Activated CD8-positive, alpha-beta T cell treated with anti-CD3 and anti-CD28 coated beads for 36 hours (primary cell): ENCODE measurements at regions not wholly inside any gene's neighbourhood (a gene's known extent, or its start where the extent isn't known, plus 50 kb on each side); places are given as distances from the start of the nearest gene placed in this dataset.
A peak's percentile ranks its signal among the peaks of the same experiment; 100 is the strongest.

Source experiments
- ATAC-seq: fragments of 200-7000 bp; cut with Tn5 transposase; one replicate; pipeline ENCODE4 v1.10.0; 2021; ENCODE audit warnings: mild to moderate bottlenecking, moderate library complexity
- CTCF ChIA-PET: fragments of 350-600 bp; sonication (Branson Sonifier 250); formaldehyde crosslinking; loops from one replicate; lab custom pipeline; 2021; ENCODE audit warnings: antibody characterized with exemption; lab: Charles Lee
- POLR2A ChIA-PET: fragments of 350-600 bp; sonication (Branson Sonifier 250); formaldehyde crosslinking; loops from one replicate; lab custom pipeline; 2021; ENCODE audit warnings: antibody characterized with exemption; lab: Charles Lee
- DNase-seq: peaks from one replicate; pipeline ENCODE4 v3.0.0-alpha.2; 2020
- H3K27ac Mint-ChIP-seq: one replicate; pipeline ENCODE4 v1.8.0; 2021; ENCODE audit warnings: mild to moderate bottlenecking, mixed read lengths
- H3K27me3 Mint-ChIP-seq: one replicate; pipeline ENCODE4 v1.8.0; 2021; ENCODE audit warnings: mixed read lengths
- H3K36me3 Mint-ChIP-seq: one replicate; pipeline ENCODE4 v1.8.0; 2021; ENCODE audit warnings: low read depth, mixed read lengths
- H3K4me1 Mint-ChIP-seq: one replicate; pipeline ENCODE4 v1.8.0; 2021; ENCODE audit warnings: low read depth, mixed read lengths
- H3K4me3 Mint-ChIP-seq: one replicate; pipeline ENCODE4 v1.8.0; 2021; ENCODE audit warnings: mild to moderate bottlenecking, moderate library complexity, mixed read lengths
- H3K9me3 Mint-ChIP-seq: one replicate; pipeline ENCODE4 v1.8.0; 2021; ENCODE audit warnings: mixed read lengths
- intact Hi-C: fragments of 100-400 bp; cut with micrococcal nuclease; formaldehyde crosslinking; loops from one replicate; pipeline ENCODE4 v1.10.0; 2022
- TF ChIP-seq, protein P1 (sequence below): fragments of 200-600 bp; IDR thresholded peaks from one replicate; pipeline ENCODE4 v1.8.0; 2022; ENCODE audit warnings: antibody characterized with exemption, mild to moderate bottlenecking

DNA sequence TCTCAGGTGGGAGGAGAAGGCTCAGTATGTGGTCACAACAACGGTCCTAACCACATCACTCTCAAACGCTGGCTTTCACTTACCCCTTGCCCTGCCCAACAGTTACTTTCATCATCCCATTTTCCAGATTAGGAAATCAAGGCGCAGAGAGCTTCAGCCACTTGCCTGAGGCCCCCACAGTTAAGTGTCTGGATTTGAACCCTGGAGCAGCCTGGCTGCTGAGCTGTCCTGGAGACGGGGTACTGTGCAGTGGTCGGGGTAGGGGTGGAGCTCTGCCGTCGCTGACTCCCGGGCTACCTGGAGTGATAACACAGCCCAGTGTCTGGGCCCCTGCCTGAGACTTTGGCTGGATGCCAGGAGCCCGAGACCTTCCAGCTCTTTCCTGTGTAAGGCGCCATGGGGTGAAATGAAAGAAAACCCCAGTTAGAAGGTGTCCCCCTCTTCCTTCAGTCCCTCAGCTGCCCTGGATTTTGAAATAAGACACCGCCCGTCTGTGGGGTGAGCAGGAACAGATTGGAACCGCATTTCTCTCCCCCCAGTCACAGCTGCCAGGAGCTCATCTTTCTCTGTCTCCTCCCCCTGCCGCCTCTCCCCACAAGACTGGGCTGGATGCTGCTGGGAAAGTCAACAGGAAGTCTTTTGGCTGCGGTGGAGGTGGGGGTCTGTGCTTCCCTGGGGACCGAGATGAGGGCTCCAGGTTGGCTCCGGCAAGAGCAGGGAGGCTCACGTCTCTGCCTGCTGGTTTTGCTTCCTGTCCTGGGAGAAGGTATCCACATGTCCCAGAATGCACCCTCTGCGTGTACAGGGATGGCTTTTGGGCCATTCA lies 280.2 kb downstream of the SEC14L1 start:
- Mint-ChIP-seq H3K27me3 (no peaks in the 10 kb centered on the region), H3K4me3 (peak overlapping the region; percentile 50), H3K9me3 (no peaks in the 10 kb centered on the region), H3K36me3 (peaks cover 3% of the 10 kb centered on the region), H3K27ac (peak overlapping the region; percentile 78), H3K4me1 (peaks cover 54% of the 10 kb centered on the region)
- POLR2A ChIA-PET, result interaction anchor here (0.7 to 6.6 kb wide), 9 partner anchors 9 to 88 kb away, joined by 3 to 31 read pairs (median 7); no protein-coding TSS in a partner anchor
- TF ChIP-seq, protein P1, sequence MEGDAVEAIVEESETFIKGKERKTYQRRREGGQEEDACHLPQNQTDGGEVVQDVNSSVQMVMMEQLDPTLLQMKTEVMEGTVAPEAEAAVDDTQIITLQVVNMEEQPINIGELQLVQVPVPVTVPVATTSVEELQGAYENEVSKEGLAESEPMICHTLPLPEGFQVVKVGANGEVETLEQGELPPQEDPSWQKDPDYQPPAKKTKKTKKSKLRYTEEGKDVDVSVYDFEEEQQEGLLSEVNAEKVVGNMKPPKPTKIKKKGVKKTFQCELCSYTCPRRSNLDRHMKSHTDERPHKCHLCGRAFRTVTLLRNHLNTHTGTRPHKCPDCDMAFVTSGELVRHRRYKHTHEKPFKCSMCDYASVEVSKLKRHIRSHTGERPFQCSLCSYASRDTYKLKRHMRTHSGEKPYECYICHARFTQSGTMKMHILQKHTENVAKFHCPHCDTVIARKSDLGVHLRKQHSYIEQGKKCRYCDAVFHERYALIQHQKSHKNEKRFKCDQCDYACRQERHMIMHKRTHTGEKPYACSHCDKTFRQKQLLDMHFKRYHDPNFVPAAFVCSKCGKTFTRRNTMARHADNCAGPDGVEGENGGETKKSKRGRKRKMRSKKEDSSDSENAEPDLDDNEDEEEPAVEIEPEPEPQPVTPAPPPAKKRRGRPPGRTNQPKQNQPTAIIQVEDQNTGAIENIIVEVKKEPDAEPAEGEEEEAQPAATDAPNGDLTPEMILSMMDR, result no peak
- intact Hi-C loops, result no loop called here
- ATAC-seq, result peak; percentile 64
- DNase-seq, result peak; percentile 58
- CTCF ChIA-PET, result interaction anchor here (0.9 to 4.0 kb wide), 9 partner anchors 10 to 74 kb away, joined by 3 to 61 read pairs (median 8); no protein-coding TSS in a partner anchor

DNA sequence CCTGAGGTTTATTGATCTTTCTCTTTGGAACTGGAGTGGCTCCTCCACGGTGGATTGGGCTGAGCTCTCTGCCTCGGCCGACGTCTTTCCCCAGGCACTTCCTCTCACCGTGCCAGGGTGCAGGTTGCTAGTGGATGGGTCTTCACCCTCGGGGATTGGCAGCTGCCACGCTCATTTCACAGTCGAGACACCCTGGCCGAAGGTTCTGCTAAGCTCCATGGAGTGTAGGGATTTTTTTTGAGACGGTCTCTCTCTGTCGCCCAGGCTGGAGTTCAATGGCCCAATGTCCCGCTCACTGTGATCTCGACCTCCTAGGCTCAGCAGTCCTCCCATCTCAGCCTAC lies 280.8 kb downstream of the SEC14L1 start:
- intact Hi-C loops, result no loop called here
- ChIA-PET POLR2A (interaction anchor here (0.6 to 6.6 kb wide), 8 partner anchors 8 to 92 kb away, joined by 3 to 31 read pairs (median 7); no protein-coding TSS in a partner anchor), CTCF (interaction anchor here (1.0 to 4.0 kb wide), 8 partner anchors 9 to 73 kb away, joined by 3 to 61 read pairs (median 8); no protein-coding TSS in a partner anchor)
- no peak for ATAC-seq
- no peaks in the 10 kb centered on the region for H3K9me3 Mint-ChIP-seq
- TF ChIP-seq, protein P1, result no peak
- peak overlapping the region; percentile 78 for H3K27ac Mint-ChIP-seq
- H3K4me1 Mint-ChIP-seq, result peaks cover 54% of the 10 kb centered on the region
- peak overlapping the region; percentile 50 for H3K4me3 Mint-ChIP-seq
- H3K27me3 Mint-ChIP-seq, result no peaks in the 10 kb centered on the region
- no peak for DNase-seq
- peaks cover 3% of the 10 kb centered on the region for H3K36me3 Mint-ChIP-seq

DNA sequence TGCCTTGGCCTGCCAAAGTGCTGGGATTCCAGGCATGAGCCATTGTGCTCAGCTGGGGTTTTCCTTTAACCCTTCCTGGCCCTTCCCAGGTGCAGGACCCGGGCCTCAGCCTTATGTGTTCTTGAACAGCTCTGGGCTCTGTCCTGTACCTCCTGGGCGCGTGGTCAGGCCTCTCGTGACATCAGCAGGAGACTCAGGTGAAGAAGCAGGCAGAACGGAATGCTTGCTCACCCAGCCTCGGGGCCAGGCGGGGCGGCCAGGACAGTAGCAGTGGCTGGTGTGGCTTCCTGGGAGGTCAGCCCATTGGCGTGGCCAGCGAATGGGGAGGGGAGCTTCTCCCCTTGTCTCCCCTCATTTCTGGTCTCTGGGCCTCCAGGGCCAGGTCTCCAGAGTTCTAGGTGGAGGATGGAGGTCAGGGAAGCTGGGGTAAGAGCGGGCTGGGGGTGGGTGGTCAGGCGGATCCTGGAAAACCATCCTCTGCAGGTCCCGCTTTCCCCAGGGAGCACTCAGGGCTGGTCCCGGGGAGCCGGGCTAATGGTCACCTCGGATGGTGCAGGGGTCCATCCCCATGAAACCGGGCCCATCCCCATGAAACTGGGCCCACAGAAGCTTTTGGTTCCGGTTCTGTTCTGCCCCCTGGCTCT lies 281.5 kb downstream of the SEC14L1 start:
- H3K9me3 Mint-ChIP-seq, result no peaks in the 10 kb centered on the region
- no peak for ATAC-seq
- H3K27ac Mint-ChIP-seq, result peak overlapping the region; percentile 61
- peaks cover 60% of the 10 kb centered on the region for H3K4me1 Mint-ChIP-seq
- POLR2A ChIA-PET, result interaction anchor here (0.6 to 6.6 kb wide), 8 partner anchors 8 to 92 kb away, joined by 3 to 31 read pairs (median 7); no protein-coding TSS in a partner anchor
- no peak for DNase-seq
- no peak overlapping the region for H3K4me3 Mint-ChIP-seq
- CTCF ChIA-PET, result interaction anchor here (1.0 to 4.0 kb wide), 6 partner anchors 8 to 72 kb away, joined by 3 to 61 read pairs (median 10); no protein-coding TSS in a partner anchor
- TF ChIP-seq, protein P1, result no peak
- H3K27me3 Mint-ChIP-seq, result no peaks in the 10 kb centered on the region
- intact Hi-C loops, result no loop called here
- peaks cover 5% of the 10 kb centered on the region for H3K36me3 Mint-ChIP-seq

DNA sequence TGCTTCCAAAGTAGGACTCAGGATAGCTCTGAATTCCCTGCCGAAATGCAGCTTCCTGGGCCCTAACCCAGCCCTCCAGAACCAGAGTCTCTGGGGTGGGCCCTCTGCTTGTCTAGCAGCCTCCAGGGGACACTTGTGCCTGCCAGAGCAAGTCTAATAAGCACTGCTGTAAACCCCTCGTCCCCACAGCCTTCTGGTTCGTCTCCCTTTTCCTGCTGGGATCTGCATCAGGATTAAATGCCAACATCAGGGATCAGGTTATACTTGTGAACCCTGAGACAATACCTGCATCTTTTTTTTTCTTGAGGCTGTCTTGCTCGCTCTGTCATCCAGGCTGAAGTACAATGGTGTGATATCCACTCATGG lies 282.0 kb downstream of the SEC14L1 start:
- CTCF ChIA-PET, result interaction anchor here (1.0 to 4.0 kb wide), 5 partner anchors 8 to 72 kb away, joined by 3 to 61 read pairs (median 10); no protein-coding TSS in a partner anchor
- POLR2A ChIA-PET, result interaction anchor here (2.5 to 6.6 kb wide), 5 partner anchors 7 to 52 kb away, joined by 6 to 31 read pairs (median 17); no protein-coding TSS in a partner anchor
- H3K4me3 Mint-ChIP-seq, result no peak overlapping the region
- TF ChIP-seq, protein P1, result no peak
- peaks cover 65% of the 10 kb centered on the region for H3K4me1 Mint-ChIP-seq
- H3K27ac Mint-ChIP-seq, result peak overlapping the region; percentile 15
- no peak for DNase-seq
- intact Hi-C loops, result no loop called here
- H3K27me3 Mint-ChIP-seq, result no peaks in the 10 kb centered on the region
- peaks cover 5% of the 10 kb centered on the region for H3K36me3 Mint-ChIP-seq
- no peak for ATAC-seq
- H3K9me3 Mint-ChIP-seq, result no peaks in the 10 kb centered on the region
